GM12892 (cell line): ENCODE measurements at regions not wholly inside any gene's neighbourhood (a gene's known extent, or its start where the extent isn't known, plus 50 kb on each side); places are given as distances from the start of the nearest gene placed in this dataset.

Experiments used
- POLR2A ChIP-seq: IDR thresholded peaks from 2 replicates; pipeline ENCODE4 v1.6.1; 2011; ENCODE audit warnings: low read depth, low read length, control low read depth
- TAF1 ChIP-seq: IDR thresholded peaks from 2 replicates; pipeline ENCODE4 v1.6.1; 2011; ENCODE audit warnings: low read depth, mild to moderate bottlenecking, control low read depth, low read length, borderline replicate concordance

GRCh38 chr6:1123386-1124375, 188.2 kb upstream of the FOXQ1 start:
- TF ChIP-seq POLR2A (no peak), TAF1 (no peak)
